ENCODE measurements at regions not wholly inside any gene's neighbourhood (a gene's known extent, or its start where the extent isn't known, plus 50 kb on each side); places are given as distances from the start of the nearest gene placed in this dataset.

DNA sequence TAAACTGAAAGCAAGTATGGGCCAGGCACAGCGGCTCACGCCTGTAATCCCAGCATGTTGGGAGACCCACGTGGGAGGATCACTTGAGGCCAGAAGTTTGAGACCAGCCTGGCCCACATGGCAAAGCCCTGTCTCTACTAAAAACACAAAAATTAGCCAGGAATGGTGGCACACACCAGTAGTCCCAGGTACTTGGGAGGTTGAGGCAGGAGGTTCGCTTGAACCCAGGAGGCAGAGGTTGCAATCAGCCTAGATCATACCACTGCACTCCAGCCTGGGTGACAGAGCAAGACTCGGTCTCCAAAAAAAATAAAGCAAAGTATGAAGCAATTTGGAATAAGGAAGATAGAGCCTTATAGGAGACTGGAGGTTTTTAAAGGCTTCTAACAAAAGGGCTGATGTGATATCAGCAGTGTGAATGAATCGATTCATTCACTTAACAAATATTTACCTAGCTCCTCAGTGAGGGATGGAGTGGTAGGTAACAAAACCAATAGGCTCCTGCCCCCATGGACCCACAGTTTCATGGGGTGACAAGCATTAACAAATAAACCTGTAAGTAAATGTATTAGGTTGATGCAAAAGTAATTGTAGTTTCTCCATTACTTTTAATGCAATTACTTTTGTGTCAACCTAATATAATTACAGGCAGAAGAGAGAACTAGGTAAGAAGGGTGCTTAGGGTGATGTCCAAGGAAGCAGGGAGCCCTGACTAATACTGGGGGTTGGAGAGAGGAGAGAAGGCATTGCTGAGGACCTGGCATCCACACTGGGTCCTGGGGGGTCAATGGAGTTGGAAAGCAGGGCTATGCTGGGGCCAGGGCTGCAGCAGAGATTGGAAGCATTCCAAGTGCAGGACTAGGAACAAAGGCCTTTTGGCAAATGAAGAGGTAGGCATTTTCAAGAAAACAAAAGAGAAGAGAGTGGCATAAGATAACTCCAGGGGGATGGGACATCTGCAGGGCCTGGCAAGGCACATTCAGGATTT lies 195.4 kb upstream of the ARL4C start:
- no peak for DNase-seq

DNA sequence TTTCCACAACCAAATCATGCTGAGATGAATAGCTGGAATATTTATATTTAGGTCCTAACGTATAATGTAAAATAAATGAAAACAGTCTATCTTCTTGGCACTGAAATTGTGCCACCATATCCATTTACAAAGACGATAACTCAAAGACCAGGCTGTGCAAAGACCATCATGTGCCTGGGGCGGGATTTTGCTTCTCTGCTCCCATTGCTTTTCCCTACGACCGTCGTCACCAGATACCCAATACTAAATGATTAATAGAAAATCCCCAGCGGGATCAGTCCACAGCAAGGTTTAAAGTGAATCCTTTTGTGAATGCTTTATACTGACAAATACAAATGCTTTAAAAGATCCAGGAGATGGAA lies 194.3 kb upstream of the ARL4C start:
- no peak for DNase-seq

- peak; percentile 26 for DNase-seq
Observed at GRCh38 chr2:234690569-234691213, 193.8 kb upstream of the ARL4C start.

- DNase-seq: no peak
Observed at GRCh38 chr2:234689911-234690379, 193.1 kb upstream of the ARL4C start.

GRCh38 chr2:234687718-234688475 lies 191.0 kb upstream of the ARL4C start:
- DNase-seq: no peak

DNA sequence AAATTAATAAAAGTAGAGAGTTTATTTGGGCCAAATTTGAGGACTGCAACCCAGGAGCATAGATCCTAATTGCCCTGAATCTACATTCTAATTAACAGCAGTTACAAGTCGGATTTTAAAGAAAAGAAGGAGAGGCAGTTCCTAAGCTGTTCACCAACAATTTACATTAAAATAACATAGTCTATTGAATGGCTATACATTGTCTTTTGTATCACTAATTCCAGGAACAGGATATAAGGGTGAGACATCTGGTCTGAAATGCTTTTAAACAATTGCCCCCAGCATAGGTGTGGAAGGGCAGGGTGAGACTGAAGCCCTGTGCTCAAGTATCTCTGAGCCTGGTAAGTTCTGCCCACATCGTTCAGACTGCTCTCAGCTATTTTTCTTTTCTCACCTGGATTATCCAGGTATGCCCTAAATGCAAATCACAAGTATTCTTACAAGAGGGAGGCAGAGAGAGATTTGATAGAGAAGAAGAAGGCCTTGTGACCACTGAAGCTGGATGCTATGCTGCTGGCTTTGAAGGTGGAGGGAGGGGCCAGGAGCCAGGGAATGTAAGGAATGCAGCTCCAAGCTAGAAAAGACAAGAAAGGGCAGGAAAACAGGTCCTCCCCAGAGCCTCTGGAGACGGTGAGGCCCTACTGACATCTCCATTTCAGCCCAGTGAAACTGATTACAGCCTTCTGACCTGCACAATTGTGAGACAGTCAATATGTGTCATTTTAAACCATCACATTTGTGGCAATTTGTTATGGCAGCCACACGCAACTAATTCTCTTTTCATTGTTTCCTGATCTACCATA lies 189.4 kb upstream of the ARL4C start:
- no peak for DNase-seq

DNA sequence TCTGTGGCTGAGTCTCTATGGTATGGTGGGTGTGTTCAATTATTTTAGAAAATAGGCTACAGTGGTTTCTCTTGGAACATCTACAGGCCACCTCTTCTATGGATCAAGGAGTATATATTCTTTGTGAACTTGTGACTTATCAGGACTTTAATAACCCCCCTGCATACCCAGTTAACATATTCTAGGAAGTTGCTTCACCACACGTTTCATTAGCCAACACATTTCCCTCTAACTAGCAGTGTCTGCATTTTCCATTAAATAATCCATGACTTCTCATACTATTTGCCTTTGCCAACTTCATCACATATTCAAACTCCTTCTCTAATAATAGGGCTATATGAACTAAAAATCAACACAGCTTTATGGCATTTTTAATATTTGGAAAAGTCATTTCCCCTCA lies 187.6 kb upstream of the ARL4C start:
- DNase-seq: no peak

DNA sequence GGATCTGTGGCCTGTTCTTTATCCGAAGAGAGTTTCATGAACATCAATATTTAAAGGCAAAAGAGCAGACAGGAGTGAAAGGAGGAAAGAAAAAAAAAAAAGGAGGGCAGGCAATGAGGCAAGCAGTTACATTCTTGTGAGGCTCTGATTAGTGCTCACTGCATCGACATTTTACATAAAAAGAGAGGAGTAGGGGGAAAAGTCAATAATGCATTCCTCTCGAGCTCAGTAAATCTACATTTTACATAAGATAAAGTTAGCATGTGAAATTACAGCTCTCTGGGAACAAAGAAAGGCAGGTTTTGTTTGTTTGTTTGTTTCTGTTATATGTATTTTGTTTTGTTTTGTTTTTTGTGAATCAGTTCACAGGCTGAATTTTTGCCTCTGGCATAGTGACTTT lies 187.1 kb upstream of the ARL4C start:
- DNase-seq: no peak

- peak; percentile 84 for DNase-seq
Observed at GRCh38 chr2:234682492-234683228, 185.8 kb upstream of the ARL4C start.

- DNase-seq: peak; percentile 14
Observed at GRCh38 chr2:234680688-234681619, 184.1 kb upstream of the ARL4C start.

DNA sequence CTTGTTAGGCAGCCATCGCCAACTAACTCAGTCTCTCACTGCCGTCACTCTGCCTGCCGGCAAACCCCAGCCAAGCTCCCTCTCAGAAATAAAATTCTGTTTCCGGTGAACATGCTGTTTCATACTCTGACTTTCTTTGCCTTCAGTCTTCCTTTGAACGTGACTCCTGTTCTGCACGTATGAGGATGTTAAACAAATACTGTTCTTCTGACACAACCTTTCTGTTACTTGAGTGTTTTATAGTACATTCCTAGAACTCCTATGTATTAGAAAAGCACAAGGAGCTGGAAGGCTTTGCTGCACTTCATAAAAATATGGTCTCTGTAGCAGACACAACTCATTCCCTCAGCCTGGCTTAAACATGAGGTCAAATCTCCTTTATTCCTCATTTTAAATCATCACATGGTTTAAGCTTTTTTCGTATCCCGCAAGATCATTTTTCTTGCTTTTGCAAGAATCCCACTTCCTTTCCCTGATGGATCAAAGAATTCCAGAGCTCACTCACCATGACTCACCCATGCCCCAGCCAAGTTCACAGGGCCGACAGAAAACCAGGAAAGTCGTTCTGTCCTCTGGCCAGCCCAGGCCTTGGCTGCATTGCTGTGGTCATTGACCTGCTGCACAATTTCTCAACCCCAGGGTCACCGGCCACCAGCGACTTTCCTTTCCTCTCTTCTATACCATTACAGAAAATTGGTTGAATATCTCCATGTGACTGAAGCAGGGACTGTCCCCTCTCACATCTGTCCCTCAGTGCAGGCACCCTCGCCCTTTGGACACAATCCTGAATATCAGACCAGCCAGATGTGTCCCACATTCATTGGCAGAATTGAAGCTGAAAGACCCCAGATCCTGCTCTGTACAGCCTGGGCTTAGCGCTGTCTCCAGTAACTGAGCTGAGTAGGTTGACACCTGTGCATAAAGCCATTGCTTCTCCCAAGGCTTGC lies 183.1 kb upstream of the ARL4C start:
- no peak for DNase-seq

GRCh38 chr2:234679301-234679740 lies 182.4 kb upstream of the ARL4C start:
- no peak for DNase-seq

- peak; percentile 22 for DNase-seq
Observed at GRCh38 chr2:234678711-234679110, 181.8 kb upstream of the ARL4C start.

GRCh38 chr2:234677758-234678538 lies 181.1 kb upstream of the ARL4C start:
- peak; percentile 11 for DNase-seq

DNA sequence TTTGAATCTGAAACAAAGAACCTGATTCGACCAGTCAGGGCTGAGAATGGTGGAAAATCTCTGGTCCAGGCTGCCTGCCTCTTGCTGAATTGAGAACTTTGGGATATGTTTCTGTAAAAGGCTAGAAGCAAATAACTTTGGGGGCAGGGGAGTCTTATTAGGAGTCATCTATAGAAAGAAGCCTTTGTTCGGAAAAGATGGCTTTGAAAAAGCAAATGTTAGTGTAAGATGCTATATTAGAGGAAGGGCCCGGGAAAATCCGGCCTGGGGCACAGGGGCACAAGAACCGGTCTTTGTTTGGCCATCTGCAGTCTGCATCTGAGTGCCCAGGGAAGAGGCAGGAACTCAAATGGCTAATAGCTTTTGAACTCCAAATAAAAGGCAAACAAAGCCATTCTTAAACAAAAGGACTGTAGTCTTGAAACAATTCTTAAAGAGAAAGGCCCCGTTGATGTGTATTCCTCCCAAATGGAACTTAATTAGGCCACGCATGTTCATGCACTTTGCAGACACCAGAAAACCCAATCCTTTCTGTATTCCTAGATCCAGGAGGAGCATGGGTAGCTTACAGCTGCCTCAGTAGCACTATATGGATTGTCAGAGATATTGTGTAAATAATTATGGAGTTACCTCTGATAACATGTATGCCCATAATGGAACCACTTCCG lies 180.0 kb upstream of the ARL4C start:
- DNase-seq: no peak

GRCh38 chr2:234676109-234676782 lies 179.4 kb upstream of the ARL4C start:
- DNase-seq: peak; percentile 74

- no peak for DNase-seq
Observed at GRCh38 chr2:234674781-234675201, 177.9 kb upstream of the ARL4C start.
